ENCODE measurements at regions not wholly inside any gene's neighbourhood (a gene's known extent, or its start where the extent isn't known, plus 50 kb on each side); places are given as distances from the start of the nearest gene placed in this dataset.

DNA sequence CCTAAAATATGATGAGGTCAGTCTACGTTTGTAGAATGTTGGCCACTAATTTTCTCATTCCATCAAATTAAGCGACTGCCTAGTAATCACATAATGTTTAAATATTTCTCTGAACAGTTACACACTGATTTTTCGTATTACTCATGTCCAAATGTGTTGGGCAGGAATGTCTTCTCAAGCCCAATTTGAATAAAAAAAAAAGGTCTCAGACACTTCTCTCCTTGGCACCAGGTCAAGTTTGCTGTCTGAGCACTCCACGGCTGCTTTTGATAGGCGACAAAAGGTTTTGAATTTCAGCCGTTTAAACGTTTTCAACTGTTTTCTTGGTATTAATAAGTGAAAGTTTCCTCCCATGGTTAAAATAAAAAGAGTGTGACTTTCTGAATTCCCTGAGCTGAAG, 542.1 kb downstream of the IRX1 start:
- no peak overlapping the region for H3K4me3 ChIP-seq (ENCODE audit: low read depth, low read length)
- no peak for DNase-seq (ENCODE audit: low read depth, low spot score)
- in situ Hi-C loops (cut with HindIII; ENCODE audit: low sequenced_read_pairs): no loop called here
- TF ChIP-seq, protein P1, sequence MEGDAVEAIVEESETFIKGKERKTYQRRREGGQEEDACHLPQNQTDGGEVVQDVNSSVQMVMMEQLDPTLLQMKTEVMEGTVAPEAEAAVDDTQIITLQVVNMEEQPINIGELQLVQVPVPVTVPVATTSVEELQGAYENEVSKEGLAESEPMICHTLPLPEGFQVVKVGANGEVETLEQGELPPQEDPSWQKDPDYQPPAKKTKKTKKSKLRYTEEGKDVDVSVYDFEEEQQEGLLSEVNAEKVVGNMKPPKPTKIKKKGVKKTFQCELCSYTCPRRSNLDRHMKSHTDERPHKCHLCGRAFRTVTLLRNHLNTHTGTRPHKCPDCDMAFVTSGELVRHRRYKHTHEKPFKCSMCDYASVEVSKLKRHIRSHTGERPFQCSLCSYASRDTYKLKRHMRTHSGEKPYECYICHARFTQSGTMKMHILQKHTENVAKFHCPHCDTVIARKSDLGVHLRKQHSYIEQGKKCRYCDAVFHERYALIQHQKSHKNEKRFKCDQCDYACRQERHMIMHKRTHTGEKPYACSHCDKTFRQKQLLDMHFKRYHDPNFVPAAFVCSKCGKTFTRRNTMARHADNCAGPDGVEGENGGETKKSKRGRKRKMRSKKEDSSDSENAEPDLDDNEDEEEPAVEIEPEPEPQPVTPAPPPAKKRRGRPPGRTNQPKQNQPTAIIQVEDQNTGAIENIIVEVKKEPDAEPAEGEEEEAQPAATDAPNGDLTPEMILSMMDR (IDR thresholded peaks at IDR 0.05; ENCODE audit: low read depth, low read length): no peak

DNA sequence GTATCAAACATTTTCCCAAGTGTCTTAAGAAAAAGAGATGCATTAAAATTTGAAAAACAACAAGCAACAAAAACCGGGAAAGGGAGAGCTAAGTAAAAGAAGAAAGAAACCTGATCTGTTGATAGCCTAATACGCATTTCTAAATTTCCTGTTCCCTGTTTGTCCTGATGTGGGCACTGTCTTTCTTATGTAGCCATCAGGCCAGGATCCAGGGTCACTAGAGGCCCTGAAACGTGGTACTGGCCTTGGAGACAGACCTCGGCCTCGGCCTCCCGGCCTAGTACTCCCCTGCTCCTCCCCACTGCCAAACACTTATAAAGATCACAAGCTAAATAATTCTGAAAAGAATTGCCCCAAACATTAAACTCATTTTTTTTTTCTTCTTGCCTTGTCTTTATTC, 547.2 kb downstream of the IRX1 start:
- no peak for DNase-seq (ENCODE audit: low read depth, low spot score)
- TF ChIP-seq, protein P1 (IDR thresholded peaks at IDR 0.05; ENCODE audit: low read depth, low read length): no peak
- no peak overlapping the region for H3K4me3 ChIP-seq (ENCODE audit: low read depth, low read length)
- in situ Hi-C loops (cut with HindIII; ENCODE audit: low sequenced_read_pairs): no loop called here

GRCh38 chr5:4144411-4145007, 548.9 kb downstream of the IRX1 start:
- DNase-seq (ENCODE audit: low read depth, low spot score): no peak
- TF ChIP-seq, protein P1 (IDR thresholded peaks at IDR 0.05; ENCODE audit: low read depth, low read length): no peak
- in situ Hi-C loops (cut with HindIII; ENCODE audit: low sequenced_read_pairs): no loop called here
- H3K4me3 ChIP-seq (ENCODE audit: low read depth, low read length): no peak overlapping the region

DNA sequence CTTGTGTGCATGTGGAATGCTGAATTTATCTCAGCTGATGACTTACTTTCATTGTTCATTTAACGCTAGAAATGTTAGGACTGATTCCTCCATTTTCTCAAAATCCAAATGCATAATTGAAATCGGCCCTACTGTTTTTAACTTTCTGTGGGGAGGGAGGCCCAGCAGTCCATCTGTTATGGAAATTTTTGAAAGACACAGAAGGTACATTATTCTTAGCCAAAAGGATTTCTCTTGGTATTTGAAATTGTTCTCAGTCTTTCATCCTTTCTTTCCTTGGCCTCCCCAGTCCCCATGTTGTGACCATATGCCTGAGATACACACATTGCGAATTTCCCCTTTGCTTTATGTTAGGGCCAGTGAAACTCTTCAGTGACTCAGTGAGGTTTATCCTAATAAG, 549.9 kb downstream of the IRX1 start:
- H3K4me3 ChIP-seq (ENCODE audit: low read depth, low read length): no peak overlapping the region
- DNase-seq (ENCODE audit: low read depth, low spot score): no peak
- TF ChIP-seq, protein P1 (IDR thresholded peaks at IDR 0.05; ENCODE audit: low read depth, low read length): no peak
- in situ Hi-C loops (cut with HindIII; ENCODE audit: low sequenced_read_pairs): no loop called here

DNA sequence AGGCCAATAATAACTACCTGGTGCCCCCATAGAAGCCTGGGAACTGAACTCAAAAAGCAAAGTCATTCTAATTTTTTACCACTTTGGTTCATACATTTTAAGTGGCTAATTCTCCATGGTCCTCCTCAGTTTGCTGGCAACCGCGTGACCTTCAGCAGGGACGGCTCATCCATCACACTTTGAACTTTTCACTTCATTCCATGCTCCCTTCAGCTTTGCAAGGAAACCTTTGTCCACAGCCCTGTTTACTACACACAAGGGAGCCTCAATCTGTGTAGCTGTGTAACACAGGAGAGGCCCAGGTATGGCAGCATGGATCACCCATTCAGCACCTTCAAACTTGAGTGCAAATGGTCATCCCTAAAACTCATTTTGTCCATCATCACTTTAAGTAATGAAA, 552.4 kb downstream of the IRX1 start:
- TF ChIP-seq, protein P1 (IDR thresholded peaks at IDR 0.05; ENCODE audit: low read depth, low read length): no peak
- H3K4me3 ChIP-seq (ENCODE audit: low read depth, low read length): no peak overlapping the region
- DNase-seq (ENCODE audit: low read depth, low spot score): no peak
- in situ Hi-C loops (cut with HindIII; ENCODE audit: low sequenced_read_pairs): no loop called here

DNA sequence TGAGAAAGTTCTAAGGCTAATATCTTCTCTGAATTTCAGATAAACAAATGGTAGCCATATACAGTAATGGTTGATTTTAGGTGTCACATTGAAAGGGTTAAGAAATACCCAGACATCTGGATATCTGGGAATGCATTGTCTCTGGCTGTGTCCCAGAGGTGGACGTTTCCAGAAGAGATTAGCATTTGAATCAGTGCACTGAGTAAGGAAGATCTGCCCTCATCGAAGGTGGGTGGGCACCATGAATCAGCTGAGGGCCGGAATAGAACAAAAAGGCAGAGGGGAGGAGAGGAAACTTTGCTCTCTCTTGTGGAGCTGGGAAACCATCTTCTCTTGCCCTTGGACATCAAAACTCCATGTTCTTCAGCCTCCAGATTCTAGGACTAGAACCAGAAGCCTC, 554.4 kb downstream of the IRX1 start:
- DNase-seq (ENCODE audit: low read depth, low spot score): no peak
- TF ChIP-seq, protein P1 (IDR thresholded peaks at IDR 0.05; ENCODE audit: low read depth, low read length): no peak
- in situ Hi-C loops (cut with HindIII; ENCODE audit: low sequenced_read_pairs): no loop called here
- no peak overlapping the region for H3K4me3 ChIP-seq (ENCODE audit: low read depth, low read length)

- H3K4me3 ChIP-seq (ENCODE audit: low read depth, low read length): no peak overlapping the region
- DNase-seq (ENCODE audit: low read depth, low spot score): no peak
- TF ChIP-seq, protein P1 (IDR thresholded peaks at IDR 0.05; ENCODE audit: low read depth, low read length): no peak
- in situ Hi-C loops (cut with HindIII; ENCODE audit: low sequenced_read_pairs): no loop called here
These were observed 560.5 kb downstream of the IRX1 start for GRCh38 chr5:4156153-4156552.

Measured in astrocyte of the spinal cord (primary cell).